ENCODE measurements at regions not wholly inside any gene's neighbourhood (a gene's known extent, or its start where the extent isn't known, plus 50 kb on each side); places are given as distances from the start of the nearest gene placed in this dataset.

GRCh38 chr6:132087391-132087790 lies 136.2 kb upstream of the CCN2 start:
- FAIRE-seq, result no peak

GRCh38 chr6:132085731-132086130 lies 134.6 kb upstream of the CCN2 start:
- FAIRE-seq, result no peak

GRCh38 chr6:132084811-132085509 lies 133.8 kb upstream of the CCN2 start:
- no peak for FAIRE-seq

- no peak for FAIRE-seq
Measured at GRCh38 chr6:132082421-132082820, 131.2 kb upstream of the CCN2 start.

- no peak for FAIRE-seq
Measured at GRCh38 chr6:132081338-132081737, 130.2 kb upstream of the CCN2 start.

GRCh38 chr6:132079286-132079685 lies 128.1 kb upstream of the CCN2 start:
- no peak for FAIRE-seq

GRCh38 chr6:132076452-132076851 lies 125.3 kb upstream of the CCN2 start:
- no peak for FAIRE-seq

- FAIRE-seq, result no peak
Measured at GRCh38 chr6:132072831-132073230, 121.7 kb upstream of the CCN2 start.

GRCh38 chr6:132072271-132072670 lies 121.1 kb upstream of the CCN2 start:
- FAIRE-seq, result no peak

GRCh38 chr6:132070356-132070755 lies 119.2 kb upstream of the CCN2 start:
- FAIRE-seq, result no peak

GRCh38 chr6:132068766-132069165 lies 117.6 kb upstream of the CCN2 start:
- no peak for FAIRE-seq

- peak; percentile 30 for FAIRE-seq
Measured at GRCh38 chr6:132067286-132067685, 116.1 kb upstream of the CCN2 start.

GRCh38 chr6:132065556-132065955 lies 114.4 kb upstream of the CCN2 start:
- no peak for FAIRE-seq

- no peak for FAIRE-seq
Measured at GRCh38 chr6:132063738-132064137, 112.6 kb upstream of the CCN2 start.

GRCh38 chr6:132063204-132063603 lies 112.0 kb upstream of the CCN2 start:
- FAIRE-seq, result no peak

- no peak for FAIRE-seq
Measured at GRCh38 chr6:132062626-132063025, 111.5 kb upstream of the CCN2 start.

- FAIRE-seq, result no peak
Measured at GRCh38 chr6:132061381-132061780, 110.2 kb upstream of the CCN2 start.

GRCh38 chr6:132060591-132060990 lies 109.4 kb upstream of the CCN2 start:
- FAIRE-seq, result no peak

GRCh38 chr6:132058975-132059374 lies 107.8 kb upstream of the CCN2 start:
- no peak for FAIRE-seq

- FAIRE-seq, result no peak
Measured at GRCh38 chr6:132054525-132054924, 103.4 kb upstream of the CCN2 start.

- FAIRE-seq, result no peak
Measured at GRCh38 chr6:132053511-132053910, 102.3 kb upstream of the CCN2 start.

GRCh38 chr6:132052096-132052495 lies 100.9 kb upstream of the CCN2 start:
- FAIRE-seq, result no peak

- no peak for FAIRE-seq
Measured at GRCh38 chr6:132045877-132046276, 94.7 kb upstream of the CCN2 start.

- FAIRE-seq, result no peak
Measured at GRCh38 chr6:132043148-132043547, 92.0 kb upstream of the CCN2 start.

GRCh38 chr6:132041706-132042105 lies 90.5 kb upstream of the CCN2 start:
- FAIRE-seq, result no peak
